ENCODE measurements at regions not wholly inside any gene's neighbourhood (a gene's known extent, or its start where the extent isn't known, plus 50 kb on each side); places are given as distances from the start of the nearest gene placed in this dataset.
A peak's percentile ranks its signal among the peaks of the same experiment; 100 is the strongest.

- H3K4me2 ChIP-seq (ENCODE audit: low read length): no peak overlapping the region
- no peaks in the 10 kb centered on the region for H3K4me1 ChIP-seq (ENCODE audit: control insufficient read depth in 1 of 2, insufficient read depth in 2 of 2, low read length in 2 of 2)
- no peak overlapping the region for H3K9ac ChIP-seq (ENCODE audit: low read length)
- 0 out of 4 replicates have a peak, but pooled peaks cover 0 to 3% of the 10 kb centered on the region in 2 experiments for H3K9me3 ChIP-seq (ENCODE audit: control insufficient read depth in 1 of 2, insufficient read depth in 1 of 2, low read depth in 1 of 2, low read length in 2 of 2)
- H2AFZ ChIP-seq (ENCODE audit: low read depth, low read length, poor library complexity, severe bottlenecking): no peak overlapping the region
- no peaks in the 10 kb centered on the region for H3K79me2 ChIP-seq (ENCODE audit: insufficient read depth, low read length)
- no peaks in the 10 kb centered on the region for H4K20me1 ChIP-seq (ENCODE audit: insufficient read depth)
- no peaks in the 10 kb centered on the region for H3K27me3 ChIP-seq (ENCODE audit: insufficient read depth, low read length)
- ChIA-PET CTCF (interaction anchor here (1.1 to 1.3 kb wide), 2 partner anchors 178 to 337 kb away, joined by 3 to 4 read pairs; no protein-coding TSS in a partner anchor), RAD21 (ENCODE audit: low non-redundant PET in 1 of 2, low total read pairs in 2 of 2, uncharacterized antibody in 2 of 2, unreplicated experiment in 2 of 2) (no interaction called here), POLR2A (no interaction called here)
- H3K4me3 ChIP-seq (replicated peaks in 1 of 2; ENCODE audit: low read depth in 1 of 2, low read length in 2 of 2): no peak overlapping the region
- H3K36me3 ChIP-seq (ENCODE audit: control insufficient read depth in 1 of 2, insufficient read depth in 2 of 2, low read length in 2 of 2): no peaks in the 10 kb centered on the region
- no peaks in the 10 kb centered on the region for H3K9me2 ChIP-seq (ENCODE audit: insufficient read depth)
- DNase-seq (ENCODE audit: low read depth, low spot score): no peak
- no peak overlapping the region for H3K27ac ChIP-seq (ENCODE audit: low read depth, low read length)
- no peak for ATAC-seq
- TF ChIP-seq FOSL1 (IDR thresholded peaks at IDR 0.05; ENCODE audit: low read depth): no peak
- BruUV-seq (replicated peaks): no TSS peak
- intact Hi-C loops (cut with micrococcal nuclease): no loop called here
Observed at GRCh38 chr12:71214511-71215285, 56.9 kb upstream of the TSPAN8 start.

- ATAC-seq: no peak
- BruUV-seq (replicated peaks): no TSS peak
- intact Hi-C loops (cut with micrococcal nuclease): no loop called here
- H4K20me1 ChIP-seq (ENCODE audit: insufficient read depth): no peaks in the 10 kb centered on the region
- no peaks in the 10 kb centered on the region for H3K9me2 ChIP-seq (ENCODE audit: insufficient read depth)
- no peaks in the 10 kb centered on the region for H3K36me3 ChIP-seq (ENCODE audit: control insufficient read depth in 1 of 2, insufficient read depth in 2 of 2, low read length in 2 of 2)
- no peak overlapping the region for H3K4me2 ChIP-seq (ENCODE audit: low read length)
- no peaks in the 10 kb centered on the region for H3K4me1 ChIP-seq (ENCODE audit: control insufficient read depth in 1 of 2, insufficient read depth in 2 of 2, low read length in 2 of 2)
- RAD21 ChIA-PET (ENCODE audit: low non-redundant PET in 1 of 2, low total read pairs in 2 of 2, uncharacterized antibody in 2 of 2, unreplicated experiment in 2 of 2): no interaction called here
- peak; percentile 7 for DNase-seq (ENCODE audit: low read depth, low spot score)
- H3K27ac ChIP-seq (ENCODE audit: low read depth, low read length): no peak overlapping the region
- CTCF ChIA-PET: interaction anchor here (0.6 kb wide), 1 partner anchor 648 kb away, joined by 3 read pairs; no protein-coding TSS in a partner anchor
- H2AFZ ChIP-seq (ENCODE audit: low read depth, low read length, poor library complexity, severe bottlenecking): no peak overlapping the region
- no peak overlapping the region for H3K9ac ChIP-seq (ENCODE audit: low read length)
- TF ChIP-seq CBX3 (IDR thresholded peaks at IDR 0.05; ENCODE audit: low read depth) (peak; percentile 16; the same call in 1 of the 2 replicates), ZBTB33 (IDR thresholded peaks at IDR 0.05; ENCODE audit: extremely low read depth, insufficient replicate concordance, low read length) (no peak)
- H3K4me3 ChIP-seq (replicated peaks in 1 of 2; ENCODE audit: low read depth in 1 of 2, low read length in 2 of 2): no peak overlapping the region
- 0 out of 4 replicates have a peak, but pooled peaks cover 0 to 3% of the 10 kb centered on the region in 2 experiments for H3K9me3 ChIP-seq (ENCODE audit: control insufficient read depth in 1 of 2, insufficient read depth in 1 of 2, low read depth in 1 of 2, low read length in 2 of 2)
- H3K79me2 ChIP-seq (ENCODE audit: insufficient read depth, low read length): no peaks in the 10 kb centered on the region
- POLR2A ChIA-PET: no interaction called here
- no peaks in the 10 kb centered on the region for H3K27me3 ChIP-seq (ENCODE audit: insufficient read depth, low read length)
Observed at GRCh38 chr12:71208053-71208685, 50.4 kb upstream of the TSPAN8 start.

Measured in HCT116 (cell line).